Neural crest cell (in vitro differentiated cells): ENCODE measurements at regions not wholly inside any gene's neighbourhood (a gene's known extent, or its start where the extent isn't known, plus 50 kb on each side); places are given as distances from the start of the nearest gene placed in this dataset.
A peak's percentile ranks its signal among the peaks of the same experiment; 100 is the strongest.

Source experiments
- DNase-seq: peaks from one replicate; pipeline ENCODE4 v3.0.0; 2021; ENCODE audit warnings: low read depth, mixed read lengths, low spot score
- H3K27ac Mint-ChIP-seq: one replicate; pipeline ENCODE4 v1.8.0; 2021; ENCODE audit warnings: mild to moderate bottlenecking, mixed read lengths; ENCODE audit not compliant: unreplicated experiment
- H3K27me3 Mint-ChIP-seq: 2 replicates; pipeline ENCODE4 v1.8.0; 2021; ENCODE audit warnings: low read depth, mild to moderate bottlenecking, mixed read lengths
- H3K36me3 Mint-ChIP-seq: 2 replicates; pipeline ENCODE4 v1.8.0; 2021; ENCODE audit warnings: low read depth, mild to moderate bottlenecking, mixed read lengths
- H3K4me1 Mint-ChIP-seq: 2 replicates; pipeline ENCODE4 v1.8.0; 2021; ENCODE audit warnings: mixed read lengths
- H3K4me3 Mint-ChIP-seq: one replicate; pipeline ENCODE4 v1.8.0; 2021; ENCODE audit warnings: mild to moderate bottlenecking, mixed read lengths
- H3K9me3 Mint-ChIP-seq: 2 replicates; pipeline ENCODE4 v1.8.0; 2021; ENCODE audit warnings: mixed read lengths
- TF ChIP-seq, protein P1 (sequence below): fragments of 200-600 bp; sonication (generic); conservative IDR thresholded peaks from 2 replicates; pipeline ENCODE4 v1.5.0; 2021; ENCODE audit warnings: antibody characterized with exemption, mild to moderate bottlenecking

GRCh38 chr14:101101456-101102056 lies 198.0 kb upstream of the RTL1 start:
- Mint-ChIP-seq H3K9me3 (peaks cover 4% of the 10 kb centered on the region), H3K27me3 (no peaks in the 10 kb centered on the region)
- TF ChIP-seq, protein P1, sequence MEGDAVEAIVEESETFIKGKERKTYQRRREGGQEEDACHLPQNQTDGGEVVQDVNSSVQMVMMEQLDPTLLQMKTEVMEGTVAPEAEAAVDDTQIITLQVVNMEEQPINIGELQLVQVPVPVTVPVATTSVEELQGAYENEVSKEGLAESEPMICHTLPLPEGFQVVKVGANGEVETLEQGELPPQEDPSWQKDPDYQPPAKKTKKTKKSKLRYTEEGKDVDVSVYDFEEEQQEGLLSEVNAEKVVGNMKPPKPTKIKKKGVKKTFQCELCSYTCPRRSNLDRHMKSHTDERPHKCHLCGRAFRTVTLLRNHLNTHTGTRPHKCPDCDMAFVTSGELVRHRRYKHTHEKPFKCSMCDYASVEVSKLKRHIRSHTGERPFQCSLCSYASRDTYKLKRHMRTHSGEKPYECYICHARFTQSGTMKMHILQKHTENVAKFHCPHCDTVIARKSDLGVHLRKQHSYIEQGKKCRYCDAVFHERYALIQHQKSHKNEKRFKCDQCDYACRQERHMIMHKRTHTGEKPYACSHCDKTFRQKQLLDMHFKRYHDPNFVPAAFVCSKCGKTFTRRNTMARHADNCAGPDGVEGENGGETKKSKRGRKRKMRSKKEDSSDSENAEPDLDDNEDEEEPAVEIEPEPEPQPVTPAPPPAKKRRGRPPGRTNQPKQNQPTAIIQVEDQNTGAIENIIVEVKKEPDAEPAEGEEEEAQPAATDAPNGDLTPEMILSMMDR: no peak

DNA sequence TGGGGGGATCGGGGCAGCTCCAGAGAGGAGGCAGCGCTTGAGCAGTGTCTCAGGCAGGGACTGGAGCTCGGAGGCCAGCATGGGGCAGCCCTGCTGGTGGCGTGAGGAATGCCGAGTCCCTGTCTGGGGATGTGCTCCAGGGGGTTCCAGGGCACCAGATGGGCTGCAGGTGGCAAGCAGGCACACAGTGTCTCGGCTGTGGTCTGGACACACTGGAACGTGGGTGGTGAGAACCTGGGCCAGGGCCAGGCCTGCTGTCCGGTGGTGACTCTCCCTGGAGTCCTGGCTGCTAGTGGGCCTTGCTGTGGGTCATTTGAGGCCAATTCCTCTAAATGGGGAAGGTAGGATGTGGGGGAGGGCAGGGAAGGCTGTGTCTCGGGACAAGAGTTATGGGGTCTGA lies 199.4 kb upstream of the RTL1 start:
- Mint-ChIP-seq H3K4me3 (no peak overlapping the region), H3K27ac (no peak overlapping the region)

More at GRCh38 chr14:101101456-101102056, 198.0 kb upstream of the RTL1 start:
- no peaks in the 10 kb centered on the region for H3K36me3 Mint-ChIP-seq
- H3K27ac Mint-ChIP-seq: no peak overlapping the region
- H3K4me3 Mint-ChIP-seq: no peak overlapping the region
- no peak for DNase-seq
- no peaks in the 10 kb centered on the region for H3K4me1 Mint-ChIP-seq

DNA sequence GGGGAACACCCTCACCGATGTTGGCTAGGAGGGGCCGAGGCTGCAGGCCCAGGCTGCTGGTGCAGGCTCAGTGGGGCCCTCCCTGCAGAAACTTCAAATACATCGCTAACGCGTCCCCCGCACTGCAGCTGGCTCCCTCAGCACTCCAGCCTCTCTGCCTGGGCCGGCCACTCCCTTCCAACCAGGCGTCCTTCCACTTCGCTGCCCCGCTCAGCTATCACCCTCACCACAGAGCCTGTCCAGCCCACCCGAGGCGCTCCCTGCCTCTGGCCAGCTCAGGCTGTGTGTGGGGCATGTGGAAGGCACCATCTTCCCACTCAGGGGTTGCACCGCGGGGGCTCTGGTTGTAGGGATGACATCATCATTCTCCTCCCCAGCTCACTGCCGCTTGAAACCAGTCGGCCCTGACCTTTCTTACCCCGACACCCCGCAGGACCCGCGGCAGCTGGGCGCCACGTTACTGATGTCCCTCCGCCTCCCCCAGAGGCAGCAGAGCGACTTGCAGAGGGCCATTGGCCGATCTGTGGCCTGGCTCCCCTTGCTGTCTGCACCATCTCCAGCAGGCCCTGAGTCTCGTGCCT lies 199.9 kb upstream of the RTL1 start:
- no peak overlapping the region for H3K27ac Mint-ChIP-seq

More for the DNA sequence above, 199.4 kb upstream of the RTL1 start:
- TF ChIP-seq, protein P1: no peak
- DNase-seq: no peak
- H3K36me3 Mint-ChIP-seq: no peaks in the 10 kb centered on the region
- no peaks in the 10 kb centered on the region for H3K4me1 Mint-ChIP-seq
- H3K27me3 Mint-ChIP-seq: no peaks in the 10 kb centered on the region
- peaks cover 4% of the 10 kb centered on the region for H3K9me3 Mint-ChIP-seq

GRCh38 chr14:101104485-101104884 lies 201.0 kb upstream of the RTL1 start:
- Mint-ChIP-seq H3K36me3 (no peaks in the 10 kb centered on the region), H3K4me1 (no peaks in the 10 kb centered on the region), H3K4me3 (no peak overlapping the region), H3K27me3 (no peaks in the 10 kb centered on the region), H3K9me3 (peaks cover 2% of the 10 kb centered on the region), H3K27ac (no peak overlapping the region)
- no peak for DNase-seq
- TF ChIP-seq, protein P1: no peak

More for the DNA sequence above, 199.9 kb upstream of the RTL1 start:
- Mint-ChIP-seq H3K9me3 (peaks cover 4% of the 10 kb centered on the region), H3K4me3 (no peak overlapping the region), H3K27me3 (no peaks in the 10 kb centered on the region), H3K4me1 (no peaks in the 10 kb centered on the region), H3K36me3 (no peaks in the 10 kb centered on the region)
- DNase-seq: no peak
- TF ChIP-seq, protein P1: no peak

GRCh38 chr14:101105045-101105444 lies 201.5 kb upstream of the RTL1 start:
- no peaks in the 10 kb centered on the region for H3K36me3 Mint-ChIP-seq
- peak overlapping the region; percentile 54 for H3K27ac Mint-ChIP-seq
- DNase-seq: no peak
- H3K4me3 Mint-ChIP-seq: no peak overlapping the region
- TF ChIP-seq, protein P1: no peak
- peaks cover 2% of the 10 kb centered on the region for H3K9me3 Mint-ChIP-seq
- H3K27me3 Mint-ChIP-seq: no peaks in the 10 kb centered on the region
- no peaks in the 10 kb centered on the region for H3K4me1 Mint-ChIP-seq
